ENCODE measurements at regions not wholly inside any gene's neighbourhood (a gene's known extent, or its start where the extent isn't known, plus 50 kb on each side); places are given as distances from the start of the nearest gene placed in this dataset.

GRCh38 chr4:110424144-110424543 is 51.8 kb upstream of the ENPEP start:
- TF ChIP-seq CTCF (IDR thresholded peaks at IDR 0.05) (no peak), EP300 (IDR thresholded peaks at IDR 0.05; ENCODE audit: low read depth) (no peak), POLR2AphosphoS5 (IDR thresholded peaks at IDR 0.05) (no peak), POLR2A (IDR thresholded peaks at IDR 0.05) (no peak)

Data from transverse colon (tissue), 4 donors.